Left renal cortex interstitium (tissue), 4 donors: ENCODE measurements at regions not wholly inside any gene's neighbourhood (a gene's known extent, or its start where the extent isn't known, plus 50 kb on each side); places are given as distances from the start of the nearest gene placed in this dataset.

Experiments
- DNase-seq, 4 donors: peaks; one replicate each; pipeline ENCODE4 v3.0.0-alpha.2; 2013; ENCODE audit warnings: low read depth in 4 of 4, low spot score in 2 of 4, missing footprints in 1 of 4

DNA sequence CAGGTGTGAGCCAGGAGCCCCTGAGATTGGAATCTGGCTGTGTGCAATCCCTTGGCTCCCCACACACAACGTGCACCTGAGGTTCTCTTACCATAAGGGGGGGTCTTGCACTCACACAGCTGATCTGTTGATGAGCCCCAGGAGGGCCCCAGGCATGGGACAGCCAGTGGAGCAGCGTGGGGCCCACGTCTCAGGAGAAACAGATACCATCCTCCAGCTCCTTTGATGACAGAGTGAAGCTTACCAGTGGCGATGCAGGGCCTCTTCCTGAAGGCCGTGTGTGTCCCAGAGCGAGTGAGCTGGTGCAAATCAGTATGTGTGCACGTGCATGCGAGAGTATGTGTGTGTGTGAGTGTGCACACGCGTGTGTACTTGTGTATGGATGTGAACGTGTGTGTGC, 287.4 kb downstream of the IRX1 start:
- DNase-seq = no peak

- DNase-seq = no peak
Observed at GRCh38 chr5:3886524-3887451, 291.2 kb downstream of the IRX1 start.

DNA sequence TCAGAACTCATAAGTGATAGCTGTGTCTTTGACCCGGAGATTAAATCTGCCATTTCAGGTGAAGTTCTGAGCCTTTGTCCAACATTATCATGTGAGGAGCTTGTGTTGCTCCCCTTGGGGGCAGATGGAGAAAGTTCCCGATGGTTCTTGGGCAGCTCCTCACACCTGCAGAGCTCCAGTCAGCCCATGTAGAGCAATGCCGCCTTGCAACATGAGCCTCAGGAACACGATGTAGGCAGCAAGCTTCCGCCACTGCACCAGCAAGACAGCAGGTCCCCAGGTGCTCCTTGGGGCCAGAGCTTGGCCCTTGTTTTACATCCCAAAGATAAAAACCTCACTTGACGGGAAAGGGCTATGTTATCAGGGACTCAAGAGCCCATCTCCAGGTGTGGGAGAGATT, 292.7 kb downstream of the IRX1 start:
- DNase-seq = no peak

DNA sequence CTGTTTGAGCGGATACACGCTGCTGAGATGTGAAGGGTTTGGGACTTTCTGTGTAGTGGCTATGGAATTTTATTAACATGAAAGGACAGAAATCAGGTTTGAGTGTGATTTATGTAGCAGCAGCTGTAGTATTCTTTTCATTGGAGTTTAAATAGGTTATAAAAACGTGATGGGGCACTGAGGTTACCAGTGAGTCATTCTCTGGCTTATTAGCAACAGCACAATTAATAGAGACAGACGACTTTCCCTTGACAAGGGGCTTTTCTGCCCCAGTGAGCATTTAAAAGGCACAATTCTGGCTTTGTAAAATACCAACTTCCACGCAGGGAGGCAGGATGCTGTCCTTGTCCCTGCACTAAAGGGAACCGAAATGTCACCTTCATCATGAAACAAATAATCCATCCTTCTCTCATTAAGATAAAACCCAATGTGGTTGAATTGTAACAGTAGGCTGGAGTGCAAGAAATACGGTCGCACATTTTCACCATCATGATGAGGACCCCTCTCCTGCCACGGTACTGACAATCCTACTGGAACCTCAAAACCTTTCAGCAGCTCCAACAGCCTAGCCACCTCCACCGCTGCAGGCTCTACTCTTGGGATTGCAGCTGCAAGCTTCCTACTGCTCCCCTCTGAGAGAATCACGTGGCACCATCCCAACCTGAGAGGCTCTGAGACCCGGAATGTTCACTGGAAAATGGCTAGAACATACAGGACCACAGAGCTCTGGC, 293.9 kb downstream of the IRX1 start:
- DNase-seq = no peak

GRCh38 chr5:3891113-3891512, 295.5 kb downstream of the IRX1 start:
- DNase-seq = no peak

GRCh38 chr5:3893527-3893926, 297.9 kb downstream of the IRX1 start:
- DNase-seq = no peak

- no peak for DNase-seq
Observed at GRCh38 chr5:3893975-3894374, 298.3 kb downstream of the IRX1 start.

DNA sequence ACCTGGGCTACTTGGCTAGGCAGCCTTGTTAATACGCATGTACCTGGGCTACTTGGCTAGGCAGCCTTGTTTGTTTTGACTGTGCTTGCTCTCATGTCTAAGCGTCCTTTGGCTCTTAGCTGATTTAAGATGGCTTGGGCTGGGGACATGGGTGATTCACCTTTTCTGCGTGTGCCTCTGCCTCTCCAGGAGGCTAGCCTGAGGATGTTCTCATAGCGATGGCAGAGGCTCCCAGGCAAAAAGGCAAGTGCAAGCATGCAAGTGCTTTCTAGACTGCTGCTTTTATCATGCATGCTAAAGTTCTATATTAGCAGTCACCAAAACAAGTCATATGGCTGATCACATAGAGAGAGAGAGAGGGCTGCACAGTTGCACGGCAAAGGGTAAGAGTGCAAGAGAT, 300.5 kb downstream of the IRX1 start:
- no peak for DNase-seq

DNA sequence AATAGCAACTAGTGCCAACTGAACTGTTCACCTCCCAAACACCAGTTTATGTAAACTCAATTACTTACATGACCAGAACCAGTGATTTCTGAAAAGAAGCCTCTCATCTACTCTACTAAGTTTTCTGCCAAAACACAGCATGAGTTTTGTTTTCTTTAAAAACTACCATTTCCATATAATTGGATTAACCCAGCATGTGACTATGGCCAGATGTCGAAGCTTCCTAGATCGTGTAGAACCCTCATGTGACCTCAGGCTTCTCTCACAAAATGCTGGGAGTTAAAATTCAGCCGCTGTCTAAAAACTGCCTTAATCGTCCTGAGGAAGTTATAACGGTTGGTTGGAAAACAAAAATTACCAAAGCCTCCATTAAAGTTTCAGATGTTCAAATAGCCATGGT, 303.5 kb downstream of the IRX1 start:
- no peak for DNase-seq

- no peak for DNase-seq
Observed at GRCh38 chr5:3904584-3904983, 309.0 kb downstream of the IRX1 start.

DNA sequence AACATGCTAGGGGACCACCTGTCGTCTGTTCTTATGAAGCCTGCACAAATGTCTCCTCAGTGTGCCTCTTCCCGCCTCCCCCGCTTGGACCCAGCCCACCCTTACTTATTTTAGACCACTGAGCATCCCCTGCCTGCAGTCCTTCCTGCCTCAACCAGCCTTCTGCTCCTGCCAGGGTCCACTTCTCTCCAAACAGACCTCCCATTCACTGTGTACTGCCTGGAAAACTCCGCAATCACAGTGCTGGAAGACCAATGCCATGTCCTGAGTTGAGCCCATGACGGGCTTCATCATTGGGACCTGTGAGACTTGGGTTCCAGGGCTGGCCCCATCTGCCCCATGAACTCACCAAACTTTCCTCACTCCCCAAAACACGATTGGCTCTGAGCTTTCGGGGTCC, 309.4 kb downstream of the IRX1 start:
- DNase-seq = no peak

GRCh38 chr5:3905521-3905920, 309.9 kb downstream of the IRX1 start:
- DNase-seq = no peak

DNA sequence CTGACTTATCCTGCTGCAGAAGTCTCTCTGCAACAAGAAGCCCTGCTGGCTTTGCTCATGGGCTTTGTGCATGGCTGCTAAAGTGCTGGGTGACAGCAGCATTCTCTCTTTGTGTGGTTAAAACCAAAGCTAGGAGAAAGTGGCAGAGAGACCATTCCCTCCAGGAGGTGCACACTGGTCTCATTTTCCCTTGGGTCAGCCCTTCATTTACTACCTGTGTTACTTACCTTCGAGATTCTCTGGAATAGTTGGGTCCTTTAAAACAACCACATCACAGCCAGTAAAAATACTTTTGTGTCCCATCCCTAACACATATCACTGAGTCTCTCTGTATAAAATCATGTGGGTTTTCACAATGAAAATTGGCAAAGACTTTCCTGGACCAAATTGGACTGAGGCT, 315.5 kb downstream of the IRX1 start:
- no peak for DNase-seq

DNA sequence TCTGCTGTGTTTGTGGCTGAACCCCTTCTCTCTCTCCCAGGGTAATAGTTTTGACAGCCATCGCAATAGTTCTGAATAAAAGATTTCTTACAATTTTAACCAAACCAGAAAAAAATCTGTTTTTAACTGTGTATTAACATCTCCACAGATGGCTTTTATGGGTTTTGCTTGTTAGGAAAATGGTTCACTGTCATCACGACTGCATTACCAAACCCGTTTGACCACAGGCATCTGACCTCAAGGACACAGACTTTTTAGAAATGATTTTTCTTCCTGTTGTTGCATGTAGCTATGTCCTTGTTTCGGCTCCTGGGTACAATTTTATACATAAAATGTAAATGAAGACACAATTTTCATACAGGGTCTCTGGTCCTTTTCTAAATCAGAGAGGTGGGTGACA, 316.1 kb downstream of the IRX1 start:
- no peak for DNase-seq

GRCh38 chr5:3912790-3913189, 317.2 kb downstream of the IRX1 start:
- no peak for DNase-seq

DNA sequence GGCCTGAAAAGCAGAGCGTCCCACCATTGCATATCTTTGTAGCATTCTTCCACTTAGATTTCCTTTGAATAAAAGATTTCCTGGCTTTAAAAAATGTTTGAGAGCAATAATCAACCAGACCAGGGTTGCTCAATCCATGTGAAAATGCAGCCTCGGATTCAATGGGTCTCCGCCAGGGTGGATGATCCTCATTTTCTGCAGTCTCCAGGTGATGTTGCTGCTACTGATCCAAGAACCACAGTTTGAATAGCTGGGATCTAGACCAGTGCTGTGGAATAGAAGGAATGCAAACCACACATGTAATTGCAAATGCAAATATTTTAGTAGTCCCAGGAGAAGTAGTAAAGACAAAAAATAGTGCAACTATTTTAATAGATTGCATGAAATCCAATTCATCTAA, 317.6 kb downstream of the IRX1 start:
- DNase-seq = no peak

DNA sequence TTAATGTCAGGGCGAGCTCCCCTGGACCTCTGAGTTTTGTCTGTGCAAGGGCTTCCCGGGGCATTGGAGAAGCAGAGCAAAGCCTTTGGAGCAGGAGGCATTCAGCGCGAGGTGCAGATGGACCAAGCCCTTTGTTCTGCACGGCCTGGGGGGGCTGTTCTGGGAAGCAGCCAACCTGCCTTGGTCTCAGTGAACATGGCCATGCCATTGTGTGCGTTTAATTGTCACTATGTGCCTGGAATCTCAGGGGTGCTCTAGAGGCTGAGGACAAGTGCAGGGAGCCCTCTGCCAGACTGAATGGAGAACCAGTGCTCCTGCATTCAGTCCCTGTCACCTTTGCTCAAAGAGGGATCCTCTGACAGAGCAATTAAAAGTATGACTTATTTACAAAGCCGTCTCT, 329.4 kb downstream of the IRX1 start:
- DNase-seq = no peak

DNA sequence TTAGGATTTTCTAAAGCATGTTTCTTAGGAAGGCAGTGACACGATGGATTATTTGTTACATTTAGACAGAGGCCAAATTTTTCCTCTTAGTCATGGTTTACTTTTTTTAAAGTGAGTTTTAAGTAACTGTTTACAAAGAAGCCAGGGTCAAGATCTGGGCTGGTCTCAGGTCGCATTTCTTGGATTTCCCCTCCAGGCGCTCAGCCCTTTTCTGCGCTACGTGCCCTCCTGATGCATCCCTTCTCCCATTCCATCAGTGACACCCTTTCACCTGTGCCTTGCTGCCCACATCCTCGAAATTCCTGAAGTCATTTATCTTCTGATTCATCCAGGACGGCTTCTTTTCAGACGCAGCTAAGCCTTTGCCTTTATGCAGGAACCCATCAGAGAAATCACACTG, 330.3 kb downstream of the IRX1 start:
- no peak for DNase-seq

DNA sequence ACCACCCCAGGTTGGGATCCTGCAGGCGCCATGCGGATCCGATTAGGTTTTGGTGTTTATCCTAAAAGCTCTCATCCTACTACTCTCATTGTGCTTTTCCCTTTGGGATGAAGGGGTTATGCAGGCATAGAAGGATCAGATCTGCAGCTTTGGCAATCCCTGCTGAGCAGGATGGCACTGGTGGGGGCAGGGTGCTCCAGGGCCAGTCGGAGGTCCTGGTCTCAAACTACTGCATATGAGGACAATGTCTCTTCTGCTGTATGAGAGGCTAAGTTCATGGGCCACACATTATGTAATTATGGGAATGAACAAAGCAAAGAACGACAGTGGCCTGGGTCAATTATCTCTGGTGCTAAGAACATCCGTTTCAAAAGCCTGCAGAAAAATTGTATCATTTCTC, 334.2 kb downstream of the IRX1 start:
- DNase-seq = no peak

GRCh38 chr5:3931976-3932375, 336.3 kb downstream of the IRX1 start:
- DNase-seq = no peak

GRCh38 chr5:3933536-3933935, 337.9 kb downstream of the IRX1 start:
- DNase-seq = no peak

- no peak for DNase-seq
Observed at GRCh38 chr5:3933966-3934365, 338.3 kb downstream of the IRX1 start.
